8988T (cell line): ENCODE measurements at regions not wholly inside any gene's neighbourhood (a gene's known extent, or its start where the extent isn't known, plus 50 kb on each side); places are given as distances from the start of the nearest gene placed in this dataset.
"Not testable (repeated sequence)": the region's sequence is repeated elsewhere in the genome, so short reads cannot be mapped to it uniquely, and the experiment has no call there.

ENCODE experiments used
- DNase-seq: peaks from one replicate; pipeline ENCODE4 v3.0.0; 2011

GRCh38 chr1:235059221-235059620 lies 69.4 kb downstream of the TOMM20 start:
- DNase-seq: no peak

DNA sequence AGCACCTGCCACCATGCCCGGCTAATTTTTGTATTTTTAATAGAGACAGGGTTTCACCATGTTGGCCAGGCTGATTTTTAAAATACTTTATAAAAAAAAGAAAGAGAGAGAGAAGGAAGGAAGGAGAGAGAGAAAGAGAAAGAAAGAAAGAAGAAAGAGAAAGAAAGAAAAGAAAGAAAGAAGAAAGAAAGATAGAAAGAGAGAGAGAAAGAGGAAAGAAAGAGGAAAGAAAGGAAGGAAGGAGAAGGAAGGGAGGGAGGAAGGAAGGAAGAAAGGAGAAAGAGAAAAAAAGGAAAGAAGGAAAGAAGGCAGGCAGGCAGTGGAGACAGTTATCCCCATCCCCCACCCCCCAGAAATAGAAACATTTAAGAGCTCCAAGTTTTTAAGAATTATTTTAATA lies 69.9 kb downstream of the TOMM20 start:
- DNase-seq: no peak

- no peak for DNase-seq
Observed at GRCh38 chr1:235057385-235058306, 71.0 kb downstream of the TOMM20 start.

DNA sequence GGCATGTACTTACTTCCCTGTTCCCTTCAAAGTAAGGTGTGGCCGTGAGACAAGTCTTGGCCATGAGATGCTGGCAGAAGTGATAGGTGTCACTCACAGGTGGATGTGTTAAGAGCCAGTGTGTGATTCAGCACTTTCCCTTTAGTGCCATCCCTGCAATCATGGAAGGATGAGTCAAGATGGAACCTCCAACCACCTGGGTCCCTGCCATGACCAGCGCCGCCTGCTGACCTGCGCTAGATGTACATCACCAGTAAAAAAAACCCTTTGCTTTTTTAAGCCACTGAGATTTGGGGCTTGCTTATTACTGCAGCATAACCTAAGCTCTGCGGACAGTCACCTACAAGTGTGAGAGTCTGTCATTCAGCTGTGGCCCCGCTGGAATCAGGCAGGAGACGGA lies 71.7 kb downstream of the TOMM20 start:
- no peak for DNase-seq

DNA sequence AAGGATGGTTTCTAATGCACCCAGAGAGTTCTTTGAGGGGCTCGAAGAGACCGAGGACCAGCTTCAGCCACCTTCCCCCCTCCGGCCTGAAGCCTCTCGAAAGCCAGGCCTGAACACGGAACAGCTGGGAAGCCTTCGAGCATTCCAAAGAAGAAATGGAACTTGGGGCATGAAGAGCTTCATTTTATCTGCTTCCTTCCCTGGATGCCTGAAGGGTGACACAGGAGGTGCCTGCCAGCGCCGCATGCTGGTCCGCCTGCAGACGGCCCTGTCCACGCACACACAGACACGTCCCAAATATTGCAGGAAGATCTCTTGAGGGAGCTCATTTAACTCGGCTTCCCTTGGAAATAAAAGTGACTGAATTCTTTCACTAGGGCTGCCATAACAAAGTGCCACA lies 73.7 kb downstream of the TOMM20 start:
- no peak for DNase-seq

DNA sequence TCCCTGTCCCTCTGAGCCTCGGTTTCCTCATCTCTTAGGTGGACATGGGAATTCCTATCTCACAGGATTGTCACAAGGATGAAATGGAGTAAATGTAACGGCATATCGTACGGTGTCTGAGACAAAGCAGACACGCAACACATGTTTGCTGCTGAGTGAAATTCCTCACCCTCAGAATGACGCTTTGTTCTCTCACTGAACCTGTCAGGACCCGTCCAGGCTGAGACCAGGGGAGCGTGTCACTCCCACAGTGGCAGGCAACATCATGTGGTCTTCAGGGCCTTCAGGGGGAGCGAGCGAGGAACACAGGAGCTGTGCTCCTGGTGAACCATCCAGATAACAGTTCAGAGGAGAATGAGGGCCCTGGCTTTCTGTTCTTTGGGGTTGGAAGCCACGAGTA lies 74.2 kb downstream of the TOMM20 start:
- DNase-seq: no peak

- DNase-seq: no peak
Observed at GRCh38 chr1:235052067-235053008, 76.3 kb downstream of the TOMM20 start.

DNA sequence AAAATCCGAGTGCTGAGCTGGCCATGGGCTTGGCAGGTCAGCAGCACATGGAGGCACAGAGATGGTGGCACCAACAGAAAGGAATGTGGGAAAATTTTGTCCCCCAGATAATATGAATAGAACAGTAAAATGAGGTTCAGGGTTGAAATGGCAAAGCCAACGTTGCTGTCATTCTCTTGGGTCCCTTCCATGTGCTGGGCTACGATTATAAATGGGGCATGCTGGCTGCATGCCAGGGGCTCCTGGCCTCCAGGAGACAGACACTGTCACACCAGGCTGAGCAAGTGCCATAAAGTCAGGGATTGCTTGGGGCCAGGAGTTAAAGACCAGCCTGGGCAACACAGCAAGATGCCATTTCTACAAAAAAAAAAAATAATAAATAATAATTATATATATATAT lies 77.1 kb downstream of the TOMM20 start:
- no peak for DNase-seq

DNA sequence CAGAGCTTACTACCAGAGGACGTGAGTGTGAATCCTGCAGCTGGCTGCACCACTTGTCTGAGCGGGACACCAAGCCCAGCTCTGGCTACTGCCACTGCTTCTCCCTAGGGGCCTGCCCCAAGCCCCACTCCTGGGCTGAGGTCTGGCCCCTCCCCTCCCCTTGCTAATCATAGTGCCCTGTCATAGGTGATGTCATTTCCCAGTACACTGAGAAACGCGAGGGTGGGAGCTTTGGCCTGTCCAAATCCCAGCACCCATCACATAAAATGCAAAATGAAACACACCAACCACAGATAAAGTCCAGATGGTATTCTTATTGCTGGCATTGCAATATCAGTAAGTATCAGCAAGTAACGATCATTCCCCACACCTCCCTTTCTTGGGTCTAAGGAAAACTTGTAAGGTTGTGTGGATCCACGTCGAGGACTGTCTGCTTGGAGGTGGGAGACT lies 77.7 kb downstream of the TOMM20 start:
- no peak for DNase-seq

- not testable (repeated sequence) for DNase-seq
Observed at GRCh38 chr1:235049716-235050378, 78.8 kb downstream of the TOMM20 start.

GRCh38 chr1:235049217-235049616 lies 79.4 kb downstream of the TOMM20 start:
- DNase-seq: no peak

GRCh38 chr1:235047331-235047871 lies 81.2 kb downstream of the TOMM20 start:
- DNase-seq: no peak

- no peak for DNase-seq
Observed at GRCh38 chr1:235045921-235046601, 82.6 kb downstream of the TOMM20 start.

DNA sequence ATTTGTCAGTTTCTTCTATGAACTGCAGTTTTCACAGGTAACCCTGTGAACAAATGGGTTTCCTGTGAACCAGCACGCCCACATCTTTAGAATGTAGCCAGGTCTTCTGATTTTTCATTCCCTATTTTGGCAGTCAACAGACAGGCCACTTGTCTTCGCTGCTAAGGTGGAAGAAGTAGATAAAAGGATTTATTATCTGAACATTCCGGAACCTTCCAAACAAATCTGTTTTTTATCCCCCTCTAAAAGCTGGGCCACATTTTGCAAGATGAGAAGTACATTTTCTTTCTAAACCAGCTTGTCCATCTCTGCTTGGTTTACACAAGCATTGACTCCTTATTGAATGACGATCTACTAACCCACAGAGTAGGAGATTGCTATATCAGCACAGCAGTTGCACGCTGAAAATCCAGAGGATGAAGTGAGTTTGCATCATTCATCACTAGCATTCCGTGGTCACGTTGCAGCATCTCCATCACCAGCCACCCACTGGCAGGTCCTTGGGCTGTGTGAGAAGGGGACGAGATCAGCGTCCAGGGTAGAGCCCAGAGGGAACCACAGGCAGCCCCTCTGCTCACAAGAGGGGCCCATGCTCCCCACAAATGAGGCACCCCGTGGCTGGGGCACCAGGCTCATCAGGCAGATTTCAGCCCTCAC lies 83.5 kb downstream of the TOMM20 start:
- no peak for DNase-seq

DNA sequence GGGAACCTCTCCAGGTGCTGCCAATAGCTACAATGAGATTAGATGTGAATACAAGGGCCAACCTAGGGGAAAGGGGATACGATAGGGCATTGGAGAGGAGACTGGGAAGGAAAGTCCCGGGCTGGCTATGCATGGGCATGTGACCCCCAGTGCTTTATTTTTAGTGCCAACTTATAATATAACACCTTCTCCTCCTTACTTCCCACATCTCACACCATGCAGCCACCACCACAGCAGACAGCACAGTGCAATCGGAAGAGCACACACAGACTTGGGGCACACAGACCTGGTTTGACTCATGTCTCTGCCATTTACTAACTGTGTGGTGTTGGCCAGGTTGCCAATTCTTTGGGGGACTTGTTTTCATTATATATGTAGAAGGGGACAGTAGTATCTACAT lies 85.4 kb downstream of the TOMM20 start:
- DNase-seq: no peak

DNA sequence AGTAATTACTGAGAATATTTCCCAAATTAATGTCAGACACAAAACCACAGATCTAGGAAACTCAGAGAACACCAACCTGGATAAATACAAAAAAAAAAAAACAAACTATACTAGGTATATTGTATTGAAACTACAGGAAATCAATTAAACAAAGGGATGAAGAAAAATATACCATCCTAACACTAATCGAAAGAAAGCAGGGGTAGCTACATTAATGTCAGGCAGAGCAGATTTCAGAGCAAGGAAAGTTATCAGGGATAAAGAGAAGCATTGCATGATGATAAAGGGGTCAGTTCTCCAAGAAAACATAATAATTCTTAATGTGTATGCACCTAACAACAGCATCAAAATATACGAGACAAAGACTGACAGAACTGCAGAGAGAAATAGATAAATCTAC lies 89.9 kb downstream of the TOMM20 start:
- no peak for DNase-seq

GRCh38 chr1:235035928-235036327 lies 92.7 kb downstream of the TOMM20 start:
- DNase-seq: no peak

DNA sequence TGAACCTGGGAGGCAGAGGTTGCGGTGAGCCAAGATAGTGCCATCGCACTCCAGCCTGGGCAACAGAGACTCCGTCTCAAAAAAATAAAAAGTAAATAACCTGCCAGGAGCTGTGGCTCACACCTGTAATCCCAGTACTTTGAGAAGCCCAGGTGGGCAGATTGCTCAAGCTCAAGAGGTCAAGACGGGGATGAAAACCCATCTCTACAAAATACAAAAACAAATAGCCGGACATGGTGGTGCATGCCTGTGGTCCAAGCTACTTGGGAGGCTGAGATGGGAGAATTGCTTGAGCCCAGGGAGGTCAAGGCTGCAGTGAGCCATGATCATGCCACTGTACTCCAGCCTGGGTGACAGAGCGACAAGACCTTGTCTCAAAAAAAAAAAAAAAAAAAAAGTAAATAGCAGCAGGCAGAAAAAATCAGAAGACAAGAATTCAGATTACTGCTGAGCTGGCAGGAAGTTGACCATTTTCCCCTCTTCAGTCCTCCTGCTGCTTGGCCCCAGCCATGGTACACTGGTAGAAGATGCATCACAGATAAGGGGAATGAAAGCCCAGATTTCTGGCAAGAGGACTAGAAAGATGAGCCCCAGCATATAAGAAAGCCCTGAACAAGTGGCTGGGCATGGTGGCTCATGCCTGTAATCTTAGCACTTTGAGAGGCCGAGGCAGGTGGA lies 97.6 kb downstream of the TOMM20 start:
- DNase-seq: no peak

DNA sequence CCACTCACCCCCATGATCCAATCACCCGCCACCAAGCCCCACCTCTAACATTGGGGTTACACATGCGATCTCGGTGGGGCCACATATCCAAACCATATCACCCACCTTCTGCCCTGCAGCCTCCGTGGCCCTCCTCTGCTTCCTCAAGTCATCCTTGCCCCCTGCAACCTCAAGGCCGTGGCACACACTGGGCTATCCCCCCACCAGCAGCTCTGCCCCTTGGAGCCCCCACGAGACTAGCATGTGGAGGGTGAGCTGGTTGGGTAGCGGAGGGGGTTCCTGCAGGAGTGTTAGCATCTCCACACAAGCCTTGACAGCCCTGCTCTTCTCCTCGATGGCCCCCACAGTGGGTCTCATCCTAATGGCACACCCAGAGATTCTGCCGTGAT lies 100.8 kb downstream of the TOMM20 start:
- no peak for DNase-seq

- no peak for DNase-seq
Observed at GRCh38 chr1:235027076-235027861, 101.4 kb downstream of the TOMM20 start.
